ENCODE measurements at regions not wholly inside any gene's neighbourhood (a gene's known extent, or its start where the extent isn't known, plus 50 kb on each side); places are given as distances from the start of the nearest gene placed in this dataset.

DNA sequence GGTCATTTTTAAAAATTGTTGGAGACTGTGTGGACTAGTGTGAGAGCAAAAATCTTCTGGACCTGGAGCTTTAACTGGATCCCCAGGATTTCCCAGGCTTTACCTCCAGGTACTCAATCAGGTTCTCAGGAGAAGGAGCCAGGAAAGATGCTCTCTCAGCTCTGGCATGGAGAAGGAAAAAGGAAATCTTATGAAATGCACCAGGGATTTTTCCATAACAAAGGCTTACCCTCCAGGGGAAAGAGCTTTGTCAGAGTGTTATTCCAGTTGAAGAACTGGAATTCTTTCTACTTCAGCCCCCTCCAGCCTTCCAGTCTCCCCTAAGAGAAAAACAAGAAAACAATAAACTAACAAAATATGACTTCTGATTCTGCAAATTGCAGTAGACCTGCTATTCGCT, 436.7 kb upstream of the ANKRD30A start:
- DNase-seq (ENCODE audit: low read depth), result no peak

DNA sequence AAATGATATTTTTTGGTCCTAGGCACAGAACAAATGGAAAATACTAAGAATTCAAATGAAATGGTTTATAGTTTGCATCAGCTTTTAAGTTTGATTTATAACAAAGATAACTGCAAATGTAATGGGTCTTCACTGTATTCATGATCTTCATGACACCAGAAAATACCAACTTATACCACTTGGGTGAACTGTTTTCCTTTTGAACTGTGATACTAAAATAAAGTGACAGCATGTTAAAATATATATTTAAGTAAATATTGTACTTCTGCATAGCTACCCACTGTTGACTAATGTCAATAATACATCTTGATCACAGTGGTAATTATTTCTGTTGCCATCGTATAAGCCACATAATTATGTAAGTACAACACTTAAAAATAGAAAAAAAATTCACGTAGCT, 442.0 kb upstream of the ANKRD30A start:
- Histone ChIP-seq H3K27me3 (replicated peaks; ENCODE audit: control insufficient read depth, insufficient read depth, low read length) (no peaks in the 10 kb centered on the region), H3K4me3 (ENCODE audit: low read length) (no peak overlapping the region), H3K9me3 (ENCODE audit: control insufficient read depth, low read length) (peaks cover 4% of the 10 kb centered on the region), H3K9ac (ENCODE audit: low read length) (no peak overlapping the region), H3K4me1 (ENCODE audit: control insufficient read depth, insufficient read depth, low read length) (no peaks in the 10 kb centered on the region), H3K36me3 (ENCODE audit: control insufficient read depth, insufficient read depth, low read length, severe bottlenecking) (no peaks in the 10 kb centered on the region)
- no peak for DNase-seq (ENCODE audit: low read depth)

More for the DNA sequence above, 436.7 kb upstream of the ANKRD30A start:
- Histone ChIP-seq H3K36me3 (ENCODE audit: control insufficient read depth, insufficient read depth, low read length, severe bottlenecking) (no peaks in the 10 kb centered on the region), H3K4me1 (ENCODE audit: control insufficient read depth, insufficient read depth, low read length) (no peaks in the 10 kb centered on the region), H3K9me3 (ENCODE audit: control insufficient read depth, low read length) (peaks cover 4% of the 10 kb centered on the region), H3K27me3 (replicated peaks; ENCODE audit: control insufficient read depth, insufficient read depth, low read length) (no peaks in the 10 kb centered on the region), H3K4me3 (ENCODE audit: low read length) (no peak overlapping the region), H3K9ac (ENCODE audit: low read length) (no peak overlapping the region)

DNA sequence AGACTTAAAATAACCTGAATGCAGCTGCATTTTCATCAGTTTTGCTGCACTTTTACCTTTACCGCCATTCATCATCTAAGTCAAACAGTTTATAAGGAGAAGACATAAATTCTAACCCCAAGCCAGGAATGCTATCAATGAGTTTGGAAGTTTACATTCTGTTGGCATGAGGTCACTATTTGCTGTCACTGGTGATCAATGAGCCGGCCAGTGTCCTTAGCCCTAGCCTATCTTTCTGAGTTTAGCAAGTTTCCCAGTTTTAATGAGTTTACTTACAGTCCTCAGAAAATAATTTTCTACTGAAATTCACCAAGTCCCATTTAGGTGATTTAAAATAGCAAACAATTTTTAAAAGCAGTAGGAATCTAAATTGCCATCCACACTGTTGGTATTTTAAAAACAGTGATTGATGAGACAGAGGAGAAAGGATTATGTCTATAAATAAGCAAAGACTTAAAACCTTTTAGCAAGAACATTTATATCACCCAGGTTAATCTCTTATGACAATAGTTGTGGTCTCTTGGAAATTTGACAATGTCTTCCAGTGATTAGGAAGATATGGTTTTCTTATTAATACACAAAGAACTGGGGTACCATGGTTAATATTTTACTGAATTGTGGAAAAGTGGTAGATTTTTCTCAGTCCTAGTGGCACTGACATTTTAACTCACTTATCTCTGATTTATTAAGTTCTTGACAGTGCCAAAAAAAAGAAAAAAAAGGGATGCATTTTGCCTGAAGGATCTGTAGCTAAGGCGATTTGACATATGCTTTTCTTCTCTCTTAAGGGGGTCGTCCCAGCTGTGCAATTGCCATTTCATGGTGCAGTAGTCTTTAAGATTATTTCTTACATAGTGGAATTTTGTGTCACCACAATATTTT, 443.4 kb upstream of the ANKRD30A start:
- H3K9me3 ChIP-seq (ENCODE audit: control insufficient read depth, low read length), result no peaks in the 10 kb centered on the region
- H3K27me3 ChIP-seq (replicated peaks; ENCODE audit: control insufficient read depth, insufficient read depth, low read length), result no peaks in the 10 kb centered on the region
- no peak overlapping the region for H3K4me3 ChIP-seq (ENCODE audit: low read length)
- H3K9ac ChIP-seq (ENCODE audit: low read length), result no peak overlapping the region
- no peaks in the 10 kb centered on the region for H3K36me3 ChIP-seq (ENCODE audit: control insufficient read depth, insufficient read depth, low read length, severe bottlenecking)
- no peak for DNase-seq (ENCODE audit: low read depth)
- H3K4me1 ChIP-seq (ENCODE audit: control insufficient read depth, insufficient read depth, low read length), result peaks cover 5% of the 10 kb centered on the region

DNA sequence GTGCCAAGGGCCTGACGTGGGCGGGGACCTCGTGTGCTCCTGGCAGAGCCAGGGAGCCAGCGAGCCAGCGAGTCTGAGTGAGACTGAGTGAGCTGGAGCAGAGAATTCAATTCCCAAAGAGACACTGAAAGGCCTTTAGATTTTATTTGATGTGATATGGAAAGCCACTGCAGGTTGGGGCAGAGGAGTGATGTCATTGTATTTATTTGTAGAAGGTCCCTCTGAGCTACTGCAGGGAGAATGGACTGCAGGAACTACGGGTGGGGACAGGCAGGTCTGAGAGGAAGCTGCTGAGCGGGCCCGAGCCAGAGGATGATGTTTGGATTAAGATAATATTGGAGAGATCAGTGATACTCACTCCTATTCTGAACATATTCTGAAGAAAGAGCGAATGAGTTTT, 445.8 kb upstream of the ANKRD30A start:
- no peak for DNase-seq (ENCODE audit: low read depth)
- H3K4me3 ChIP-seq (ENCODE audit: low read length), result no peak overlapping the region
- no peaks in the 10 kb centered on the region for H3K36me3 ChIP-seq (ENCODE audit: control insufficient read depth, insufficient read depth, low read length, severe bottlenecking)
- H3K27me3 ChIP-seq (replicated peaks; ENCODE audit: control insufficient read depth, insufficient read depth, low read length), result no peaks in the 10 kb centered on the region
- peaks cover 23% of the 10 kb centered on the region for H3K4me1 ChIP-seq (ENCODE audit: control insufficient read depth, insufficient read depth, low read length)
- H3K9me3 ChIP-seq (ENCODE audit: control insufficient read depth, low read length), result no peaks in the 10 kb centered on the region
- no peak overlapping the region for H3K9ac ChIP-seq (ENCODE audit: low read length)

DNA sequence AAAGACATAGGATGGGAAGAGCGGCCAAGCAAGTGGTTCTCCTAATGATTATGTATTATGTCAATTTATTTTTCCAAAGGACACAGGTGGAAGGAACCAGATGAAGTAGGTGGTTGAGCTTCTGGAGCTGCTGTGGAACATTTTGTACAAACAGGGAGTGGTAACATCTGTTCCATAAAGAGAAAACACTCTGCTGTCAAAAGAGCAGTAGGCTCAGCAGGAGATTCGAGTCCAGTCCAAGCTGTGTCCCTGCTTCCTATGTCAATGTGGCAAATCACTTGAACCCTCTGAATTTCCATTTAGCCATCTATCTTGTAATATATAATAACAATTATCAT, 448.0 kb upstream of the ANKRD30A start:
- H3K36me3 ChIP-seq (ENCODE audit: control insufficient read depth, insufficient read depth, low read length, severe bottlenecking), result no peaks in the 10 kb centered on the region
- H3K4me1 ChIP-seq (ENCODE audit: control insufficient read depth, insufficient read depth, low read length), result peaks cover 23% of the 10 kb centered on the region
- no peaks in the 10 kb centered on the region for H3K9me3 ChIP-seq (ENCODE audit: control insufficient read depth, low read length)
- no peak for DNase-seq (ENCODE audit: low read depth)
- H3K4me3 ChIP-seq (ENCODE audit: low read length), result no peak overlapping the region
- H3K9ac ChIP-seq (ENCODE audit: low read length), result no peak overlapping the region
- H3K27me3 ChIP-seq (replicated peaks; ENCODE audit: control insufficient read depth, insufficient read depth, low read length), result no peaks in the 10 kb centered on the region

DNA sequence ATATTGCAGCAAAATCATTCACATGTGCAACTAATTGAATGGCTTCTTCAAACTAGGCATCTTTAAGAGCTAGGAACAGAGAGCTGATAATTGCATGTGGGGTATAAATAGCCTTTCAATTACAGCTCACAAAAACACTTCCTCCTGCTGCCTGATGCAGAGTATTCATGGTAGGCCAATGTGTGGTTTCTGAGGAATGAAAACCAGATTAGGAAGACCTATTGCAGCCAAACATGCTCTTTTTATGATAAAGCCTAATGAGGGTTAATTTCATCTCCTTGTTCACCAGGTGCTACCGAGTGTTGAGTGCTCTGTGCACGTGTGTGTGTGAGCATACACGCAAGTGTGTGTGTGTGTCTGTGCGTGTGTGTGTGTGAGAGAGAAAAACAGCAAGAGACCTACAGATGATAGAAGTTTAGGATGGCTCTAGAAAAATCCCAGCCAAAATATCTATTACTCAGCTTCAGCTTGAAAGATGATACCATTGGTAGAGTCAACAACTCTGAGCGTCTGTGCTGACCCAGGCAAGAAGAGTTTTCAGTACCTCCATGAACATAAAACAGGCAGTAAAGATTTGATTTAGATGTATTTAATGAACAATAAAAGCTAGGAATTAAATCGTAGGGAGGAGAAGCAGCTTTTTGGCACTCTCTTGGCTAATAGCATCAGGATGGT, 448.5 kb upstream of the ANKRD30A start:
- no peak overlapping the region for H3K9ac ChIP-seq (ENCODE audit: low read length)
- DNase-seq (ENCODE audit: low read depth), result peak; percentile 54
- H3K36me3 ChIP-seq (ENCODE audit: control insufficient read depth, insufficient read depth, low read length, severe bottlenecking), result no peaks in the 10 kb centered on the region
- H3K27me3 ChIP-seq (replicated peaks; ENCODE audit: control insufficient read depth, insufficient read depth, low read length), result no peaks in the 10 kb centered on the region
- peaks cover 24% of the 10 kb centered on the region for H3K4me1 ChIP-seq (ENCODE audit: control insufficient read depth, insufficient read depth, low read length)
- no peak overlapping the region for H3K4me3 ChIP-seq (ENCODE audit: low read length)
- H3K9me3 ChIP-seq (ENCODE audit: control insufficient read depth, low read length), result no peaks in the 10 kb centered on the region

DNA sequence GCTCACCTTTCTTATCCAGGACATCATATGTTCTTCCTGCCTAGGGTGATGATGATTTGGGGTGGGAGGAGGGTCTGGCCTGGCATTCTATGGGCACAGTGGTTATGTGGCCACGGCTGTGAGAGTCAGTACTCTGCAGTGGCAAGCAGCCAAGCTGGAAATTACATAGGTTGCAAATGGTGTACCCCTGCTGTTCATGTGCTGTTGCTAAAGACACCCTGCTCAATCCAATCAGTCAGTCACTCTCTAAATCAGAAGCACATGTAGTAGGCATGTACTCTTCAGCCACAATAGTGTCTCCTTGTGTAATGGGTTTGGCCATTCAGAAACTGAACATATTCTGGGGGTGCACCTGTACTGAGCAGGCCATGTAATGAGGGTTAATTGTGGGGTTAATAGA, 449.1 kb upstream of the ANKRD30A start:
- Histone ChIP-seq H3K4me3 (ENCODE audit: low read length) (no peak overlapping the region), H3K36me3 (ENCODE audit: control insufficient read depth, insufficient read depth, low read length, severe bottlenecking) (no peaks in the 10 kb centered on the region), H3K9me3 (ENCODE audit: control insufficient read depth, low read length) (no peaks in the 10 kb centered on the region), H3K27me3 (replicated peaks; ENCODE audit: control insufficient read depth, insufficient read depth, low read length) (no peaks in the 10 kb centered on the region), H3K9ac (ENCODE audit: low read length) (no peak overlapping the region), H3K4me1 (ENCODE audit: control insufficient read depth, insufficient read depth, low read length) (peaks cover 29% of the 10 kb centered on the region)
- peak; percentile 34 for DNase-seq (ENCODE audit: low read depth)

DNA sequence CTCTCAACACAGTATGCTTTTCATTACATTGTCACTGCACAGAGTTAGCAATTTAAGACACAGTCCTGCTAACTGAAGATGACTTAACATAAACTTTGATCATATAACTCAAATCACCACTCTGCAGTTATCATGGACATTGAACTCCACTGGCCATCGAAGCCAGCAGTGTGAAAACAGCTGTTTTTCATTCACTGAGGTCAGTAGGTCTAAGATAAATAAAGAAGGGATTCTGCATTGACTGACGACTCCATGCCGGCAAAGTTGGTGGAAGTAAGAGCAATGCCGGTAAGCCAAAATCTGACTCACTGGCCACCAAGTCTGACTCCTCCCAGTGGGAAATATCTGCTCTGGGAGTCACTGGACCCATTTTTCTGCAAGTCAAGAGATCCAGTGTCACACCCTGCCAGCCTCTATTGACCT, 449.9 kb upstream of the ANKRD30A start:
- Histone ChIP-seq H3K4me1 (ENCODE audit: control insufficient read depth, insufficient read depth, low read length) (peaks cover 35% of the 10 kb centered on the region), H3K9ac (ENCODE audit: low read length) (no peak overlapping the region), H3K36me3 (ENCODE audit: control insufficient read depth, insufficient read depth, low read length, severe bottlenecking) (no peaks in the 10 kb centered on the region), H3K27me3 (replicated peaks; ENCODE audit: control insufficient read depth, insufficient read depth, low read length) (no peaks in the 10 kb centered on the region), H3K9me3 (ENCODE audit: control insufficient read depth, low read length) (no peaks in the 10 kb centered on the region), H3K4me3 (ENCODE audit: low read length) (no peak overlapping the region)
- peak; percentile 54 for DNase-seq (ENCODE audit: low read depth)

DNA sequence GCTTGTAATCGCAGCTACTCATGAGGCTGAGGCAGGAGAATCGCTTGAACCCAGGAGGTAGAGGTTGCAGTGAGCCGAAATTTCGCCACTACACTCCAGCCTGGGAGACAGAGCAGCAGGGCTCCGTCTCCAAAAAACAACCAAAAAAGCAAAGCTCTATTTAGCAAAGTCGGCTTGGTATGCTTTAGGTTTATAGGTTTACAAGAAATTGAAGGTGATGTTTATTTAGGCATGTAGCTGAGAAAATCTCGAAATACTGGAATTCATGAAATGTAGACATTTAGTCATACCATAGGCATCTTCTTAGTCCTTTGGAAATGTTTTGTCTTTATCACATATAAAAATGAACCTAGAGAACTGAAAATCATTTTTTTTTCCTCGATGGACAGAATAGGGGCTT, 453.8 kb upstream of the ANKRD30A start:
- H3K4me1 ChIP-seq (ENCODE audit: control insufficient read depth, insufficient read depth, low read length), result peaks cover 27% of the 10 kb centered on the region

DNA sequence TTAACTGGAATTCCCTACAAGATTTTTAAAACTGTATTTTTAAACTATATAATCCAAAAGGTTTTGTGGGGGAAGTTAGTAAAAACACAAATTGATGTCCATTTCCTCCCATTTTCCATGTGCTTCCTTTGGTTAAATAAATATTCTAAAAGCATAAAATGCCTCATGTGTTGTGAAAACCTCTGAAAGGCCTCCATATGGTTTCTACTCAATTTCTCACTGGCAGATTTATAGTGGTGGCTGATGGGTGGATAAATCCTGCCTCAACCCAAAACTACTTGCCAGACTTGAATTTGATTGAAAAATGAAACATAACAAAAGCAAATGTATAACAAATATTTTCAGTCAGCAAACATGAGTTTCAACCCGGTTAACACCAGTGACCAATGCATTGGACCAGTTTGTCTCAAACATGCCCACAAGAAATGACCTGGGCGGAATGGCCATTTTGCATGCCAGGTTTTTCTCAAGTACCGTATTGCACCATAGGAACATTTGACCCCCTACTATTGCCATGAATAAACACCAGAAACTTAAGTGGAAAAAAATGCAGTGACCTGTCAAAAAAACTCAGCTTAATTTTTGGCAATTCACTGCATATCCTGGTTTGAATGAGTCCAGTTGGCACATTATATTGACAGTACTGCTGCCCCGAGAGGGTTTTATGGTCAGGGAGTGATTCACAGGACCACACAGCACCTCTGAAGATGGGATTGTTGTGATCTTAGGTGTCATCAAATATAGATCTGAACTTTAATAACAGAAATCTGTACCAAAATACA, 454.6 kb upstream of the ANKRD30A start:
- Histone ChIP-seq H3K9ac (ENCODE audit: low read length) (no peak overlapping the region), H3K9me3 (ENCODE audit: control insufficient read depth, low read length) (no peaks in the 10 kb centered on the region), H3K4me1 (ENCODE audit: control insufficient read depth, insufficient read depth, low read length) (peaks cover 19% of the 10 kb centered on the region), H3K4me3 (ENCODE audit: low read length) (no peak overlapping the region), H3K36me3 (ENCODE audit: control insufficient read depth, insufficient read depth, low read length, severe bottlenecking) (no peaks in the 10 kb centered on the region), H3K27me3 (replicated peaks; ENCODE audit: control insufficient read depth, insufficient read depth, low read length) (no peaks in the 10 kb centered on the region)
- DNase-seq (ENCODE audit: low read depth), result peak; percentile 24

More for the DNA sequence above, 453.8 kb upstream of the ANKRD30A start:
- H3K9ac ChIP-seq (ENCODE audit: low read length), result no peak overlapping the region
- no peaks in the 10 kb centered on the region for H3K27me3 ChIP-seq (replicated peaks; ENCODE audit: control insufficient read depth, insufficient read depth, low read length)
- H3K9me3 ChIP-seq (ENCODE audit: control insufficient read depth, low read length), result no peaks in the 10 kb centered on the region
- DNase-seq (ENCODE audit: low read depth), result peak; percentile 72
- H3K36me3 ChIP-seq (ENCODE audit: control insufficient read depth, insufficient read depth, low read length, severe bottlenecking), result no peaks in the 10 kb centered on the region
- no peak overlapping the region for H3K4me3 ChIP-seq (ENCODE audit: low read length)

Measured in adipocyte (in vitro differentiated cells).